ENCODE measurements at regions not wholly inside any gene's neighbourhood (a gene's known extent, or its start where the extent isn't known, plus 50 kb on each side); places are given as distances from the start of the nearest gene placed in this dataset.

DNA sequence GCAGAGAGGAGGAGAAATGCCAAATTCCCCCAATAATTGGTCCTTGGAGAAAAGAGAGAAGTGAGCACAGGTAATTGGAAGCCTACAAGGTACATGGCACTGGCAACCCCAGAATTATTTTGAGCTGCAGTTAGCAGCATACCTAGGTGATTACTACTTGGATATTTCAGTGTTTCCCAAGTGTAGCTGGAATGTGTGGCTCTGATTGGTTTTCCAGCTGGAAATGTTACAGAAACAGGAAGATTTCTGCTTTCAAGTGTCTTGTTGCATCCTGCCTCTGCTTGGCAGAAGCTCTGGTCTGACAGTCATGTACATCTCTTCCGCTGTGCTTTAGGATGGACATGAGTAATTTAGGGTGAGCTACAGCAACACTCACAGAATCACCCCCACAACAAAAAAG lies 262.1 kb downstream of the ENC1 start:
- TF ChIP-seq, protein P1, sequence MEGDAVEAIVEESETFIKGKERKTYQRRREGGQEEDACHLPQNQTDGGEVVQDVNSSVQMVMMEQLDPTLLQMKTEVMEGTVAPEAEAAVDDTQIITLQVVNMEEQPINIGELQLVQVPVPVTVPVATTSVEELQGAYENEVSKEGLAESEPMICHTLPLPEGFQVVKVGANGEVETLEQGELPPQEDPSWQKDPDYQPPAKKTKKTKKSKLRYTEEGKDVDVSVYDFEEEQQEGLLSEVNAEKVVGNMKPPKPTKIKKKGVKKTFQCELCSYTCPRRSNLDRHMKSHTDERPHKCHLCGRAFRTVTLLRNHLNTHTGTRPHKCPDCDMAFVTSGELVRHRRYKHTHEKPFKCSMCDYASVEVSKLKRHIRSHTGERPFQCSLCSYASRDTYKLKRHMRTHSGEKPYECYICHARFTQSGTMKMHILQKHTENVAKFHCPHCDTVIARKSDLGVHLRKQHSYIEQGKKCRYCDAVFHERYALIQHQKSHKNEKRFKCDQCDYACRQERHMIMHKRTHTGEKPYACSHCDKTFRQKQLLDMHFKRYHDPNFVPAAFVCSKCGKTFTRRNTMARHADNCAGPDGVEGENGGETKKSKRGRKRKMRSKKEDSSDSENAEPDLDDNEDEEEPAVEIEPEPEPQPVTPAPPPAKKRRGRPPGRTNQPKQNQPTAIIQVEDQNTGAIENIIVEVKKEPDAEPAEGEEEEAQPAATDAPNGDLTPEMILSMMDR (IDR thresholded peaks at IDR 0.05; ENCODE audit: extremely low read depth, missing control alignments), result no peak
- no peak for DNase-seq (ENCODE audit: low spot score)

DNA sequence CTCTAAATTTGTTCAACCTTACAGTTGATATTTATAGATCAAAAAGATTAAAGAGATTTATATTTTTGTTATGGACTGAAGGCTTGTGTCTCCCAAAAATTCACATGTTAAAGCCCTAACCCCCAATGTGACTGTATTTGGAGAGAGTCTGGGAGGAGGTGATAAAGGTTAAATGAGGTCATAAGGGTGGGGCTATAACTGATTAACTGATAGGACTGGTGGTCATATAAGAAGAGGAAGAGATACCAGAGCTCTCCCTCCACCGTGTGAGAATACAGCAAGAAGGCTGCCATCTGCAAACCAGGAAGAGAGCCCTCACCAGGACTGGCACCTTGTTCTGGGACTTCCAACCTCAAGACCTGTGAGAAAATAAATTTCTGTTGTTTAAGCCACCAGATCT lies 264.3 kb downstream of the ENC1 start:
- DNase-seq (ENCODE audit: low spot score), result no peak

DNA sequence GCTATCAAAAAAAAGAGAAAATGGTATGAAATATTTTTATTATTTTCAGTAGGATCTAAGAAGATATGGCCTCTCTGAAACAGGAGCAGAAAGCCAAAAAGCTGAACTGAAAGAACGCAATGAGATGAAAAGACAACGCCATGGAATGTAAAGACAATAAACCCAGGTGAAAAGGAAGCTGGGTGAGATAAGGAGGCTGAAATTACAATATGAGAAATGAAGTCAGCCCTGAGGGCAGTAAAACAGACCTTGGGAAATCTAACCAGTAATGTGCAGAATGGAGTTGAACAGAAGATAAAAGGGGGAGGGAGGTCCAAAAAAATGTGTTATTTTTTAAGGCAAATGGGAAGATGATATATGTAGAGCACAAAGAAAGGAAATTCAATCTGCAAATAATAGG lies 265.3 kb downstream of the ENC1 start:
- DNase-seq (ENCODE audit: low spot score), result no peak
- TF ChIP-seq, protein P1 (IDR thresholded peaks at IDR 0.05; ENCODE audit: extremely low read depth, missing control alignments), result no peak

More for the DNA sequence above, 264.3 kb downstream of the ENC1 start:
- TF ChIP-seq, protein P1 (IDR thresholded peaks at IDR 0.05; ENCODE audit: extremely low read depth, missing control alignments), result no peak

DNA sequence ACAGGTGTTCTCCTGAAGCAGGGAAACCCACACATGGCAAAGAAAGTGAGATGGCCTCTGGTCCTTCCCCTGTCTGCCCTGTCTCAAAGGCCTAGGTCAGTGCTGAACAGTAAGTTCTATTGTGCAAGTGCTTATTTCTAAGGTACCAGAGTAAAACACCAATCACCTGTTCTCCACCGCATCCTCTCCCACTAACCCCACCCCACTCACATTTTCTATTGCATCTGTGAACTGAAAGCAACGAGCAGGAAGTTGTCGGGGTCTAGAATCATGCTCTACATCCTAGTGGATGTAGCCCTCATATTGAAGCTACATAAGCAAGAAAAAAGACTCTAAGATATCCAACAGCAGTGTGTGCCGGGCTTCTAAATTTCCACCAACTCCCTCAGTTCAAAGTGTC lies 265.9 kb downstream of the ENC1 start:
- TF ChIP-seq, protein P1 (IDR thresholded peaks at IDR 0.05; ENCODE audit: extremely low read depth, missing control alignments), result no peak
- no peak for DNase-seq (ENCODE audit: low spot score)

DNA sequence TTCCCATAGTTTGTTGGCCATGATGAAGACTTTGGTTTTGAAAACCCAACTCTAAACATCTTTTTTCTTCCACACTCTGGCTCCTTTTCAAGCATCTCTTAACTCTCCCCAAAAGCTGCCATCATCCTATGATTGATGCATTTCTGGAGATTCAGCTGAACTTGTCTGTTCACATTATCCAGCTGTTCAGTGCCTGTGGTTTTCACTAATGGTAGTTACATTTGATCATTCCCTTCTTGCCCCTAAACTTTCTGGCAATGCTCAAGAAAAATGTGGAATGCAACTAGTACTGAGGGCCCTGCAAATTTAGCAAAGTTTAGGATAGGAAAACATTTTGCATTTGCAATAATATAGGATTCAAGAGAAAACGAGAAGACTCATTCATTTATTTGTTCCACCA lies 267.5 kb downstream of the ENC1 start:
- TF ChIP-seq, protein P1 (IDR thresholded peaks at IDR 0.05; ENCODE audit: extremely low read depth, missing control alignments), result no peak
- DNase-seq (ENCODE audit: low spot score), result no peak

DNA sequence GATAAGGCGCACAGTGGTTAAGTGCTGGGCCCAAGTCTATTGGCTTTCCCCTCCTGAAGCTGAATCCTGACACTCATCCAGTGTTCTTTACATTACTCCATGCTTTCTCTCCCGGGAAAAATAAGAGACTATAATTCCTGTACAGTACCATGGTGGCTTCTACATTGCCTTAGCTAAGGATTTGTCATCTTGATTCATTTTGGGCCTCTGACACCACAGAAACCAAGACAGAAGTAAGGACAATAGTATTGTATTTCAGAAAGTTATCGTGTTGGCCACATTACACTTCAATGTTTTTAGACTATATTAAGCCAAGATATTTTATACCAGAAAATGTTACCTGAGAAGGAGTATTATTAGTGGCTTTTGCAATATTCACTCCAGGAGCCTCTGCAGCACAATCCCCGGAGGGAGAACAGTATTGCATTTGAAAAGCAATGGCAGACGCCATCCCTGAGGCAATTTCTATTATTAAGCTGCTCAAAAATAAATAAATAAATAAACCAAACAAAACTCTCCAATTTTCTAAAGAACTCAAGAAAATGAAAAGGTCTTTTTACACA lies 267.9 kb downstream of the ENC1 start:
- TF ChIP-seq, protein P1 (IDR thresholded peaks at IDR 0.05; ENCODE audit: extremely low read depth, missing control alignments), result no peak

DNA sequence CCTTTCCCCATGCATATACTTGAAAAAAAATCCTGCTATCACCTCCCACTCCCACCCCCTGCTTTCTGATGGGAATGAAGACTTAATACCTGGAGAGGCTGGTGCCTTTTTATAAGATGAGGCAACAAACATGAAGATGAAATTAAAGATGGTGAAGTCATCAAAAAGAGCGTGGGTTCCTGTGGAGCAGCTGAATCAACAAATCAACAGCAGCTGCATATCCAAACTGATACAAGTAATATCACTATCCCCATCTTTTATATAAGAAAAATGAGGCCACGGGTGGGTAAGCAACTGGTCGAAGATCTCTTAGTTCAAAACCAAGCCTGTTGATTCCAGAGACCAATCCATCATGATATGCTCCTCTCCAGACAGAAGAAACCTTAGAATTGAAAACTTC lies 268.5 kb downstream of the ENC1 start:
- no peak for DNase-seq (ENCODE audit: low spot score)
- TF ChIP-seq, protein P1 (IDR thresholded peaks at IDR 0.05; ENCODE audit: extremely low read depth, missing control alignments), result no peak

More for the DNA sequence above, 267.9 kb downstream of the ENC1 start:
- DNase-seq (ENCODE audit: low spot score), result no peak

All from GM20000 (cell line).